Stimulated activated CD4-positive, alpha-beta T cell treated with anti-CD3 and anti-CD28 coated beads, Interleukin-15, amount 100 ng/mL, for 48 hours (primary cell): ENCODE measurements at regions not wholly inside any gene's neighbourhood (a gene's known extent, or its start where the extent isn't known, plus 50 kb on each side); places are given as distances from the start of the nearest gene placed in this dataset.

ENCODE experiments used
- DNase-seq, 2 donors: peaks; one replicate each; pipeline ENCODE4 v3.0.0-alpha.2; 2020; ENCODE audit warnings: low read depth in 2 of 2

DNA sequence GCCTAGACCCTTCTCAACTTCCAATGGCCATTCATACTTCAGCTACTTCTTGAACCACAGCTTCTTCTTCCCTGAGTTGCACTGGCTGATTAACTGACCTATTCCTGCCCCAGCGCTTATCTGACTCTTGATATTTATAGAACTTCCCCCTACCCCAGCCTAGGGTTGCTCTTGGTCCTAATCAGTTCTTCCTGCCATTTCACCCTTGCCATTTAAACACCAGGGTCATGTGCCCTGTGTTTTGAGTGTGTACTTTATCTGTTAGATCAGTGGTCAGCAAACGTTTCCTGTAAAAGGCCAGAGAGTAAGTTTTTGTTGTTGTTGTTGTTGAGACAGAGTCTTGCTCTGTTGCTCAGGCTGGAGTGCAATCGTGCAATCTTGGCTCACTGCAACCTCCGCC, 82.4 kb upstream of the COX10 start:
- no peak for DNase-seq

DNA sequence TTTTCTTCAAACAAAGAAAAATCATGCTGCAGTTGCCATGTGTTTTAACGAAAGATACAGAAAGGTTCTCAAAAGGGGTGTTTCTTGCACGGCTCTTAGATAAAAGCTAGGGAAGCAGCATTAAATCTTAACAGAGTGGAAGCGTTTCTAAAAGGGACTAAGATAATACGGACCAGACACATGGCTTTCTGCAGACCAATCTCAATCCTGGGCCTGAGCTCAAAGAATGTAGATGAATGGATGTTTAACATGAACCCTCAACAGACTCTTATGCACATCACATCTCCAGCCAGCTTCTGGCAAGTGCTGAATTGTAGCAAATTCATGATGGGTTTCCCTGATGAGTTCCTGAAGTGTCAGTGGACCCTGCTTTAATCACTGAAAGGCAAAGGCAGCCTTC, 80.2 kb upstream of the COX10 start:
- DNase-seq = no peak

DNA sequence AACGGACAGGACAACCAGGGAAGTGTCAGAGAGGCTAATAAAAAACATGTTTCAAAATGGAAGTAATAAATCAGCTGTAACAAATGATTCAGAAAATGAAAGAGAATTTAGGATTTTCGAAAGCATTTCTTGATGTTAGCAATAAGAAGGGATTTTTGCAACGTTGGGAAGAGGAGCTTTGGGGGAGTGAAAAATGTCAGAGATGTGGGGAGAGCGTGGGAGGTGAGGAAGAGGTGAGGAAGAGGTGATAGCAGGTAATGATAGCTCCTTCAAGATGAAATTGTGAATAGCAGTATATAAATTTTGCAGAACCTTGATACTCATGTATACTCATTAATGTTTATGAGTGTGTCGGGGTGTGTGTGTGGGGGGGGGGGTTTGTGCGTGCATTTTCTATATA, 76.2 kb upstream of the COX10 start:
- no peak for DNase-seq

DNA sequence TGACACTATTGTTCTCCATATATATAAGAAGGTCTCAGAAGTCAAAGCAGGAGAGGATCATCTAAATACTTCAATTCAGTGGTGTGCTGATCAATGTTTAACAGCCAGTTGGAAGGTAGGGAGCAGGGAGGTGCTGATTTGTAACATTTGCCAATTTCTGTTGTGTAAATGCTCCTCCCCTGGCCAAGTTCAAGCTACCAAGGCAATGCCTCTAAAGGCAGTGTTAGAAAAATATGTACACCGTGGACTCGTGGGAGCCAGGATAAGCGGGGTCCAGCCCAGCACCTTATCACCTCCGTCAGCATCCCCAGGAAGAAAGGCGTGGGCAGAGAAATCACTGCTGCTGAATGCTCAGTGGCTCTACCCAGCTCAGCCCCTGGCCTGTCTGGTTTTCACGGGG, 75.3 kb upstream of the COX10 start:
- DNase-seq = no peak

DNA sequence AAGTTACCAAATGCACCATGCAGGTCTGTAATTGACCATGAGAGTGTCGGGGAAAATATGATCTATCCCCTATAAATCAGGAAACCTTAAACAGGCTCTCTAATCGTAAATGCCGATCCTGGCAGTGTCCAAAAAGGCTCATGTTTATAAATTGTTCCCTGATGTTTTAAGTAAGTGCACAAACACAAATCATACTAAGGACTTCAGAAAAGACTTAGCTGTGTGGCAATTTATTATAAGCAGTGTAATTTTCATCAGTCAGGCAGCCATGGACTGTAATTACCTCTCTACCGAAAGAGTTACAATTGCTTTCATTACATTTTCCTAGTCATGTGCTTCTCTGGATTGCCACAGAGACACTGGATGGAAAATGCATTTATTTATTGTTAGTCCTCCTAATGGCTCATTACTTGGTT, 73.4 kb upstream of the COX10 start:
- DNase-seq = no peak

DNA sequence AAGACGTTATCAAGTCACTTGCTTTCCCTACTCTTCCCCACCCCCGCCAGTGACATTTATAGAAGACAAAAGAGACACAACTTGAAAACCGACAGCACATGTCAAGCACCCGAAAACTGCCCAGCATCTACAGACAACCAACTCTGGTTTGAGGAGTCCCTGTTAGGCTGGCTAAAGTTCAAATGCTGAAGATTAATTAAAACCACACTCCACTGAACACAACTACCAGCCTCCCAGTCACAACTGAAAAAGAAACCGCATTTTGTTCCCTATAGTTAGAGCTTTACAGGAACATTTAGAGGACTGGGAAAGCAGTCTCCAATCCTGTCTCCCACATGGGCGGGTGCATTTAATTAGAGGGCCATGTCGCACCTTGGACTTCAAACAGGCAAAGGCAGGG, 73.0 kb upstream of the COX10 start:
- DNase-seq = no peak

DNA sequence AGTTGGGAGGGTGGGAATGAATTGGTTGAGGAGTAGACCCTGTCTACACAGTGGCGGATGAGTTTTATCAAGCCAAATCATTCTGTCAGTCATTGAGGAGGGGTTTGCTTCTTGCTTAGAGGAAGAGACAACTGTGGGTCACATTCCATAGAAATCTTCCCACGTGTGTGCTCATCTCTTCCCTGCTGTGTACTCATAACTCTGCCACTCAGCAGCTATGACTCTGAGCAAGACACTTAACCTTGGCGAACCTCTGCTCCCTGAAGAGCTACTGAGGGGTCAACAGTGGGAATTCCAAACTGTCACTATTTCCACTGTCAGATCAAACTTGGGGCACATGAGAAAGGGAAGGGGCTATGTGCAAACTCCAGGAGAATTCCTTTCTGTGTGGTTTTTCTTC, 72.6 kb upstream of the COX10 start:
- no peak for DNase-seq

DNA sequence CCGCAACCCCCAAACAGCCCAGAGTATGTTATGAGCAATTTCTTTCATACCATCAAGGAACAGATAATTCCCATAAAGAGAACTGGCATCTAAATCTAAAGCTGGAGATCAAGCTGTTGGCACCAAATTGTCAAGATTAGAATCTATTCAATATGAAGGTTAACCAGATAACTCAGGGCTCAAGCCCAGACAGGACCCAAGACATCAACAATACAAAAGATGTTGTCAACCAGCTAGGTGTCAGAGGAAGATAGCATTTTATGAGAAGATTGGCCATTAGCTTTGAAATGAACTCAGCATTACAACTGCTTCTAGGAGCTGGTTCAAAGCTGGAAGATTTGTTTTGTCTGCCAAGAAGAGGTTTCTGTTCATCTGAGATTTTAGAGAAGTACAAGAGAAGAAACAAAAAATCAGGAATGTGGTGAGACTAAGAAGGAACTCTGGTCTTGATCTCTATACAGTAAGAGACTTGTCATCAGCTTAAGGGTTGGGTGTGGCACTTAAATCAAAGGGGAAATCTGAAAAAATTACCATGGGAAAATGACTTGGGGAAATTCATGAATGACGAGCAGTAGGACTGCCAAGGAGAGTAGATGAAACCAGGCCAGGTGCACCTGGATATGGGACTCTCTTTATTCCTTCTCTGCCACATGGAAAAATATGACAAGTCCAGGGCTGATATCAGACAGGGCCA, 64.2 kb upstream of the COX10 start:
- DNase-seq = no peak

DNA sequence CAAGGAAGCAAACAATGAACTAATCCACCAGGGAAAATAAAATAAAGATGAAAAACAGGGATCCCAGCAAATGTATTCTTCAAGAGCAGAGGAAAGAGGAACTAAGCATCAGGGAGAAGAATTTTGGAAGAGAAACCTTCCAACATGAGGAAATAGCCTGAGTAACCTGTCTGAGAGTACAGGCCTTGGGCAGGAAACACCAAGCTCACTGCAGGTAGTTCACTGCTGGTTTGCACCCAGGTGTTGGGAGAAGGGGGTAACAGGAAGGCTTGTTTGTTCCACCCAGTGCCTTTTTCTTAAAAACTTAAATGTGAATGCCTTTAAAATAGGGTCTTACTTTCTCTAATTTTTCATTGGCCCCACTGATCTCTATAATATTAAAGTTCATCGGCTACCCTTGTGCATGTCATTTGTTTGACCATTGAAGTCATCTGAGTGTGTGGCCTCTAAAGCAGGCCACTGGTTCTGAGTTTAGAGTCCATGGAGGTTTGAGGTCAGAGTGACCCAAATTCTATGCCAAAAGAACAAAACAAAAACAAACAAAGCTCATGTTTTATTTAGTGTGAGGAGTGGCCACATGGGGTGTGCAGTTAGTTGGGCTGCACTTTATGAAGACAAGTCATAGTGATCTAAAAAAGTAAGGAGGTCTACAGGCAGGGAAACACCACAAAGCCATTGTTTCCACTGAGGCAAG, 62.9 kb upstream of the COX10 start:
- no peak for DNase-seq

DNA sequence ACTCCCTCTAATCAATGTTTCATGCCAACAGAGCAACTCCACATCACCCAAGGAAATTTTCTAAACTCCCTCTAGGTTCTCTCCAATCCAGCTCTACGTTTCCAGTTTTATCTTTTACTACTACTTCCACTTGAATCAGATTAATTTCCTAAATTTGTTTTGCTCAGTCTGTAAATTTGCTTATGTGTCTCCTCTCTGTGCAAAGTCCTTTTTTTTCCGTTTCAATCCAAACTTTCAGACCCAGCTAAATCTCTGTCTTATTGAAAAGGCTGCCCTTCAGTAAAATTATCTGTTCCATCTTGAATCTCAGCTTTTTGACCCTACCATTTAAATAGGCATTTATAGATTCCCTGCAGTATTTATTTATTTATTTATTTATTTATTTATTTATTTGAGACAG, 61.4 kb upstream of the COX10 start:
- no peak for DNase-seq

DNA sequence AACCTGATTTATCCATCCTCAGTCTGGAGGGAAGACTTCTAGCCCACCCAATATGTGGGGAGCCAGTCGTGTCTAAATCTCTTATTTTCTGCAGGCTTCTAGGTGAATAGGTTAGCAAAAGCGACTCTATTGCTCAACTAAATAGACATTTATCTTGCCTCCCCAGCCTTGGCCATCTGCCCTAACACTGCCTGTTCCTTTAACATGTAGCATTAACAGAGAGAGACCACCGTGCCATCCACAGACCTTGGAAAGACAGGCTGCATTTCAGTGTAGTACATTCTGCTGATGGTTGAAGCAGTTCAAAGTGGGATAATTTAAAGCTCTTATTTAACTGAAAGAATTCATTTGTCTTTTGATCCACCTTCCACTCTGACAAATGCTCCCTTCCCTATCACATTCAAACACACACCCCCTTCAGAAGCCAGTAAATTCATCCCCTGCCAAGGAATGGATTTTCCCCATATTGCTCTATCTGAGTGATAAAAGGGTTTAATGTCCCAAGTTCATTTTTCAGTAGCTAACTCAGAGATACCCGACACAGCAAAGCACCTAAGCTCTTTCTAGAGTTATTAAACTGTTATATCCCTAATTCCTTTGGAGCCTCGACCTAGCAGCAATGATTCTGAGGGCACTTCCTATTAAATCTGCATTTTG, 58.1 kb upstream of the COX10 start:
- no peak for DNase-seq

DNA sequence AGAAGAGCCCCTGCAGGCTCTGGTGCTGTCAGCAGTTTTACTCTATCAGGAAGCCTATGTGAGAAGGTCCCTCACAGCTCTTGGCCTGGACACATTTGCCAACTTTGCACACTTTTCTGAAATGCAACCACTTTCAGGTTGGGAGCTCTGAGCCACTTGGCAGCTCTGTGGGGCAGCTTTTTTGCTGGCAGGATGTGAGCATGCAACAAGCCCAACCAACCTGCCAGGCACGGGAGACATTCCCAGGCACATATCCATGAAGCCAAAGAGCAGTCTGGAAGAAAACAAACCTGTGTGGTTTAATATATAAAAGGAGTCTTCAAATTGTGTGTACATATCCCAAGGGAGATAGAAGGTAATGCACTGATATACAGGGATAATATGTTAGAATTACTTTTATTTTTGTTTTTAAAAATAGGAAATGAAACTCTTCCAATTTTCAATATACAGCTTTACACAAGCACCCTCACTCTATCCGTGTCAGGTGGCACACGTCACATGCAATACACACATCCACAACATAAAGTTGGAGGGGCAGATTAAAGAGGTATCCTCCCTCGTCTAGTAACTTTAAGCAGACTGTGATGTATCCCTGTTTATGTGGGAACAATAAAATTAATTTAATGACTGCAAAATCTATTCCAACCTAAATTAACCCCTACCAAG, 57.4 kb upstream of the COX10 start:
- DNase-seq = no peak

DNA sequence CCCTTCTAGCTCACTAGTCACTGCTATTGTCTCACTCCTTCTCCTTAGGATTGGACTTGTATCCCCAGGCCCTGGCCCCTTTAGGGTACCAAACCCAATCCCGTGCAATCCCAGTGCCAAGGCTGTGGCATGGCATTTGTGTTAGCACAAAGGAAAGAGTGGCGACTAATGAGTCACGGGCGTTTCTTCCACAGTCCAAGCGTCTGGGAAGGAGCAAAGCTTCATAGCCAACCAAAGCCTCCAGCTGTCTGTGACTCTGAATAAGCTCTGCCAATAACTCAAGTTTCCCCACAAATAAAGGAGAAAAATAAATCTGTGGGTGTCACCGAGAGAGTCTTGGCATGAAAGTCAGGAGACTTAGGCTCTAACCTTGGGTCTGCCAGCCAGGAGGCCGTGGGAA, 54.6 kb upstream of the COX10 start:
- DNase-seq = no peak

DNA sequence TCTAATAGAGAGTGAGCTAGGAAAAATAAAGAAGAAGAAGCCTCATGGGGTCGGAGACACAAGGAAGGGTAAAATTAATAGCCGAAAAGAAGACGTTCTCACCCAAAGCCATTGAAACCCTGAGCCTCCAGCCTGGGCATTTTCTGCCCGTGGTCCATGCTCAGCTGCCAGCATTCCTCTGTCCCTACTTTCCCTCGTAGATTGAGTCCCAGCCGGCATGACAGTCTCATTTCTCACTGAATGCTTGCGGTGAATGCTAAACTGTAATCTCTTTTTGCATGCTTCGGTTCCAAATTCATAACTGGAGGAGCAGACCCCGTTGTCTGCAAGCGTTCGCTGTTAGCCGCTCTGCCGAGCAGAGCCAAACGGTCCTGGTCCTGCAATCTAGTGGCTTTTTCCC, 54.0 kb upstream of the COX10 start:
- DNase-seq = no peak

DNA sequence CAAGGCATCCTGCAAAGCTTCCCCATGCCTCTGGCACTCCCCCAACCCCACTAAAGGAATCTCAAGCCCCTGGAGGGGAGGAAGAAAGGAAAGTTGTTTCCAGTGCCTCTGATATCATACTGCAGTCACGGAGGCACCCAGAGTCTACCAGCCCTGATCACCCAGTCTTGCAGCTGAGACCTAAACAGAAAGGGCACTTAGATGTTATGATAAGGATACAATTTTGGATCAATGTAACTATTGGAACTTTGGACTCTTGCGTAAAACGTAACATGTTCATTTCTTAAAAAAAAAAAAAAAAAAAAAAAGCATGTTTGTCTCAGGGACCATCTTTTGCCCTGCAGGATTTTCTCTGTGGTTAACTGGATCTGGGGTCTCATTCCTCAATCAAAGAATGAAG, 52.4 kb upstream of the COX10 start:
- DNase-seq = no peak

DNA sequence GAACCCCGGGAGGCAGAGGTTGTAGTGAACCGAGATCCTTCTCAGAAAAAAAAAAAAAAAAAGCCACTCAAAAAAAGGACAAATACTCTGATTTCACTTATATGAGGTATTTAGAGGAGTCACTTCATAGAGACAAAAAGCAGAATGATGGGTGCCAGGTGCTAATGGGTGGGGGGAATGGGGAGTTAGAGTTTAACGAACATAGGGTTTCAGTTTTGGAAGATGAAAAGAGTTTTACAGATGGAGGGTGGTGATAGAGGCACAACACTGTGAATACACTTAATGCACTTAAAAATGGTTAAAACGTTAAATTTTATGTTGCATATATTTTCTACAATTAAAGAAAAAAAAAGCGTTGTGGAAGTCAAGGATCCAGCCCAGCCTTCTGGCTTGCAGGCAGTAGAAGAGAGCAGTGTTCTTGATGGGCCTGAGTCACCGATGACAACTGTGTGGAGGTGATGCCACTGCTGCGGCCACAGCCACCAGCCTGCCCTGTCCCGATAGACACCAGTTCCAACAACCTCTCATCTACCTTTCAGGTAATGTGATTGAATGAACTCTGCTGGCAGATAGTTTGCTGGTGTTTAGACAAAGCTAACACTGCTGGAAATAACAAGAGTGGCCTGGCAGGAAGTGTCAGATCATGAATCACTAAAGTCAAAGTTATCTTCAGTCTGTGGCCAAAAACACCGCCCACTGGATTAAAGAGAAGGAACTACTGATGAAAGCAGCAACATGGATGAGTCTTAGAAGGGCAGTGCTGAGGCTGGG, 49.9 kb upstream of the COX10 start:
- peak in 1 of 2 donors; percentile 5 for DNase-seq
